A673 (cell line): ENCODE measurements at regions not wholly inside any gene's neighbourhood (a gene's known extent, or its start where the extent isn't known, plus 50 kb on each side); places are given as distances from the start of the nearest gene placed in this dataset.

Source experiments
- BruUV-seq: library from RNA; stranded (reverse); fragments of 400-500 nt; replicated peaks from 2 replicates; lab custom pipeline; 2021; lab: Mats Ljungman, UMichigan
- CTCF ChIA-PET: fragments of 300-600 bp; sonication (Branson Sonifier 250); formaldehyde crosslinking; loops from one replicate; lab custom pipeline; 2022; ENCODE audit warnings: antibody characterized with exemption; lab: Charles Lee
- POLR2A ChIA-PET: fragments of 300-600 bp; sonication (Branson Sonifier 250); formaldehyde crosslinking; loops from one replicate; lab custom pipeline; 2022; ENCODE audit warnings: antibody characterized with exemption; ENCODE audit not compliant: low non-redundant PET; lab: Charles Lee
- DNase-seq: peaks from one replicate; pipeline ENCODE4 v3.0.0-alpha.2; 2015; ENCODE audit warnings: low spot score
- H3K27ac ChIP-seq: fragments of 200-600 bp; sonication (generic); 2 replicates; pipeline ENCODE4 v1.5.1; 2016; ENCODE audit warnings: mixed run types, low read depth, mild to moderate bottlenecking, mixed read lengths, antibody characterized with exemption, low read length; ENCODE audit not compliant: poor library complexity, severe bottlenecking
- H3K27me3 ChIP-seq: fragments of 200-600 bp; sonication (generic); replicated peaks from 2 replicates; pipeline ENCODE4 v1.6.1; 2017; ENCODE audit warnings: mixed run types, low read depth, mild to moderate bottlenecking, mixed read lengths, antibody characterized with exemption, low read length; ENCODE audit not compliant: insufficient read depth, poor library complexity
- H3K36me3 ChIP-seq: fragments of 200-600 bp; sonication (generic); 2 replicates; pipeline ENCODE4 v1.6.1; 2016; ENCODE audit warnings: mixed run types, mild to moderate bottlenecking, mixed read lengths, antibody characterized with exemption, low read length; ENCODE audit not compliant: insufficient read depth, poor library complexity, severe bottlenecking
- H3K4me1 ChIP-seq: fragments of 200-600 bp; sonication (generic); 2 replicates; pipeline ENCODE4 v1.6.1; 2017; ENCODE audit warnings: mixed run types, mild to moderate bottlenecking, mixed read lengths, antibody characterized with exemption, low read length; ENCODE audit not compliant: insufficient read depth, poor library complexity, severe bottlenecking
- H3K4me3 ChIP-seq: fragments of 200-600 bp; sonication (generic); 2 replicates; pipeline ENCODE4 v1.5.1; 2016; ENCODE audit warnings: low read depth, mixed run types, mild to moderate bottlenecking, mixed read lengths, low read length; ENCODE audit not compliant: poor library complexity, severe bottlenecking
- H3K9me3 ChIP-seq: fragments of 200-600 bp; sonication (generic); 2 replicates; pipeline ENCODE4 v1.6.1; 2016; ENCODE audit warnings: mixed run types, low read depth, mild to moderate bottlenecking, mixed read lengths, antibody characterized with exemption, low read length; ENCODE audit not compliant: poor library complexity, severe bottlenecking
- EZH2 ChIP-seq: fragments of 200-600 bp; sonication (generic); IDR thresholded peaks from 2 replicates; pipeline ENCODE4 v1.6.1; 2017; ENCODE audit warnings: borderline replicate concordance, low read depth, mild to moderate bottlenecking, mixed read lengths, antibody characterized with exemption, low read length; ENCODE audit not compliant: poor library complexity, severe bottlenecking
- intact Hi-C: fragments of 100-400 bp; cut with micrococcal nuclease; formaldehyde crosslinking; loops from one replicate; pipeline ENCODE4 v1.10.0; 2022; ENCODE audit not compliant: unreplicated experiment
- TF ChIP-seq, protein P1 (sequence below): fragments of 300-800, 200-600 bp; sonication (generic); conservative IDR thresholded peaks from 2 replicates; pipeline ENCODE4 v1.5.1; 2017; ENCODE audit warnings: low read depth, mild to moderate bottlenecking, antibody characterized with exemption, low read length, moderate library complexity, mixed read lengths

DNA sequence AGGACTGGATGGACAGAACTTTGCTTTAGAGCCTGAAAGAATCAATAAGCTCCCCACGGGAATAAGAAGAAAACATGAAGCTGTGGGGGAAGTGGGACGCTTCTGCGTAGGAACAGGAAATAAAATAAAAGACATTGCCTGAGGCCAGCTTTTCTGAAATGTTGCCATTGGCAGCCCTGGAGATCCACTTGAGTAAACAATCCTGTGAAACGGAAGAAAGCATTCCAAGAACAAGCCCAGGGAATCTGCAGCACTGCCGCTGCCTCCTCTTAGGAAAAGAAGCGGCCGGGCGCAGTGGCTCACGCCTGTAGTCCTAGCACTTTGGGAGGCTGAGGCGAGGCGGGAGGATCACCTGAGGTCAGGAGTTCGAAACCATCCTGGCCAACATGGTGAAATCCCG, 182.3 kb upstream of the RALGAPA2 start:
- ChIA-PET POLR2A (no interaction called here), CTCF (no interaction called here)
- Histone ChIP-seq H3K27ac (no peak overlapping the region), H3K27me3 (peaks cover 6% of the 10 kb centered on the region), H3K4me3 (no peak overlapping the region), H3K4me1 (no peaks in the 10 kb centered on the region), H3K36me3 (no peaks in the 10 kb centered on the region), H3K9me3 (no peaks in the 10 kb centered on the region)
- peak; percentile 6 for DNase-seq
- no TSS peak for BruUV-seq
- TF ChIP-seq, protein P1, sequence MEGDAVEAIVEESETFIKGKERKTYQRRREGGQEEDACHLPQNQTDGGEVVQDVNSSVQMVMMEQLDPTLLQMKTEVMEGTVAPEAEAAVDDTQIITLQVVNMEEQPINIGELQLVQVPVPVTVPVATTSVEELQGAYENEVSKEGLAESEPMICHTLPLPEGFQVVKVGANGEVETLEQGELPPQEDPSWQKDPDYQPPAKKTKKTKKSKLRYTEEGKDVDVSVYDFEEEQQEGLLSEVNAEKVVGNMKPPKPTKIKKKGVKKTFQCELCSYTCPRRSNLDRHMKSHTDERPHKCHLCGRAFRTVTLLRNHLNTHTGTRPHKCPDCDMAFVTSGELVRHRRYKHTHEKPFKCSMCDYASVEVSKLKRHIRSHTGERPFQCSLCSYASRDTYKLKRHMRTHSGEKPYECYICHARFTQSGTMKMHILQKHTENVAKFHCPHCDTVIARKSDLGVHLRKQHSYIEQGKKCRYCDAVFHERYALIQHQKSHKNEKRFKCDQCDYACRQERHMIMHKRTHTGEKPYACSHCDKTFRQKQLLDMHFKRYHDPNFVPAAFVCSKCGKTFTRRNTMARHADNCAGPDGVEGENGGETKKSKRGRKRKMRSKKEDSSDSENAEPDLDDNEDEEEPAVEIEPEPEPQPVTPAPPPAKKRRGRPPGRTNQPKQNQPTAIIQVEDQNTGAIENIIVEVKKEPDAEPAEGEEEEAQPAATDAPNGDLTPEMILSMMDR = no peak
- no peak for TF ChIP-seq EZH2
- intact Hi-C loops = no loop called here

DNA sequence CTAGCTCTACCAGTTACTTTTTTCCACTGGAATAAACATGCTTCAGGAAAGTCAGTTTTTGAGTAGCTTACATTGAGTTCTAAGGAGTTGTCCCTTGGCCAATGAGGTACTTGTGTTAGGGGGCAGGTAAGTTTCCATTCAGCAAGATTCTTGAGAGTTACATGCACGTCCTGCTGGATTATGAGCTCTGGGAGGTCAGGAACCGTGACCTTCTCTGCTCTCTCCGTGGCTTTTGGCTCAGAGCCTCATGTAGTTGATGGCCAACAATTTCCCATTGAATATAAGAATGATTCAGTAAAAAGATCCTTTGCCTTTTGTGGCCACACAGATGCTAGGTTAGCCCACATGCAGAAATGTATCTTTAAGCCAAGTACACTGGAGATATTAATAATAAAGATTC, 181.8 kb upstream of the RALGAPA2 start:
- BruUV-seq = no TSS peak
- intact Hi-C loops = no loop called here
- Histone ChIP-seq H3K4me1 (no peaks in the 10 kb centered on the region), H3K4me3 (no peak overlapping the region), H3K27me3 (peaks cover 6% of the 10 kb centered on the region), H3K9me3 (no peaks in the 10 kb centered on the region), H3K27ac (no peak overlapping the region), H3K36me3 (no peaks in the 10 kb centered on the region)
- DNase-seq = no peak
- TF ChIP-seq, protein P1 = no peak
- TF ChIP-seq EZH2 = no peak
- ChIA-PET CTCF (no interaction called here), POLR2A (no interaction called here)

DNA sequence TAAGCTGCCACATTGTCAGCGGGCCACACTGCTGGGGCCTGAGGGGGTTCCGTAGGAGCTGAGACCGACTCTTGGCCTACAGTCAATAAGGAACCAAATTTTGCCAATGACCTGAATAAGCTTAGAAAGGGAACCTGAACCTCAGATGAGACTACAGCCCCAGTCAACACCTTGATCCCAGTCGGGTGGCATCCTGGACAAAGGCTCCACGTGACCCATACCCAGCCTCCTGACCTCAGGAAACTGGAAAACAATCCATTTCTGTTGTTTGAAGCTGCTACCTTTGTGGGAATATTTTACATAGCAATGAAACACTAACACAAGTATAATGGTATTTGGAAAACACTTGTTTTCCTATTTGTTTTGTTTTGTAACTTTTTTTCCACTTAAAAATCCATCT, 179.9 kb upstream of the RALGAPA2 start:
- H3K4me3 ChIP-seq = no peak overlapping the region
- no peaks in the 10 kb centered on the region for H3K4me1 ChIP-seq
- H3K36me3 ChIP-seq = no peaks in the 10 kb centered on the region
- BruUV-seq = no TSS peak
- H3K9me3 ChIP-seq = no peaks in the 10 kb centered on the region
- H3K27me3 ChIP-seq = peaks cover 6% of the 10 kb centered on the region
- H3K27ac ChIP-seq = no peak overlapping the region
- TF ChIP-seq, protein P1 = no peak
- no peak for TF ChIP-seq EZH2
- ChIA-PET CTCF (no interaction called here), POLR2A (no interaction called here)
- intact Hi-C loops = no loop called here
- DNase-seq = no peak
